ENCODE measurements at regions not wholly inside any gene's neighbourhood (a gene's known extent, or its start where the extent isn't known, plus 50 kb on each side); places are given as distances from the start of the nearest gene placed in this dataset.

- 82 to 96% (median 86%) methylated on average over 1 of the region's 1 CpG for WGBS, 3 donors
- H3K4me1 ChIP-seq (ENCODE audit: control insufficient read depth in 3 of 3, insufficient read depth in 2 of 3, low read depth in 1 of 3, low read length in 2 of 3) = peaks cover 0 to 7% (median 0%) of the 10 kb centered on the region in 3 donors
- peaks cover 0 to 6% of the 10 kb centered on the region in 2 donors for H3K9me3 ChIP-seq (ENCODE audit: control insufficient read depth in 2 of 2, insufficient read depth in 1 of 2, low read depth in 1 of 2, low read length in 1 of 2)
- H3K36me3 ChIP-seq (ENCODE audit: control insufficient read depth in 3 of 3, insufficient read depth in 2 of 3, low read depth in 1 of 3, low read length in 3 of 3) = no peaks in the 10 kb centered on the region
- H3K27ac ChIP-seq (ENCODE audit: low read depth in 1 of 3, low read length in 2 of 3) = no peak overlapping the region
- no peak overlapping the region for H3K4me3 ChIP-seq (ENCODE audit: low read depth in 1 of 3, low read length in 3 of 3)
- FAIRE-seq = no peak
- DNase-seq = no peak
- no peaks in the 10 kb centered on the region for H3K27me3 ChIP-seq (ENCODE audit: control insufficient read depth in 3 of 3, insufficient read depth in 3 of 3, low read length in 3 of 3)
Measured at GRCh38 chr2:147546109-147546508, 298.7 kb upstream of the ACVR2A start.

- no peaks in the 10 kb centered on the region for H3K27me3 ChIP-seq (ENCODE audit: control insufficient read depth in 3 of 3, insufficient read depth in 3 of 3, low read length in 3 of 3)
- H3K9me3 ChIP-seq (ENCODE audit: control insufficient read depth in 2 of 2, insufficient read depth in 1 of 2, low read depth in 1 of 2, low read length in 1 of 2) = peaks cover 0 to 6% of the 10 kb centered on the region in 2 donors
- H3K4me1 ChIP-seq (ENCODE audit: control insufficient read depth in 3 of 3, insufficient read depth in 2 of 3, low read depth in 1 of 3, low read length in 2 of 3) = no peaks in the 10 kb centered on the region
- FAIRE-seq (no peak), DNase-seq (no peak)
- H3K36me3 ChIP-seq (ENCODE audit: control insufficient read depth in 3 of 3, insufficient read depth in 2 of 3, low read depth in 1 of 3, low read length in 3 of 3) = no peaks in the 10 kb centered on the region
- H3K4me3 ChIP-seq (ENCODE audit: low read depth in 1 of 3, low read length in 3 of 3) = no peak overlapping the region
- H3K27ac ChIP-seq (ENCODE audit: low read depth in 1 of 3, low read length in 2 of 3) = no peak overlapping the region
Measured at GRCh38 chr2:147543056-147543455, 301.8 kb upstream of the ACVR2A start.

GRCh38 chr2:147542351-147542750, 302.5 kb upstream of the ACVR2A start:
- no peak overlapping the region for H3K4me3 ChIP-seq (ENCODE audit: low read depth in 1 of 3, low read length in 3 of 3)
- H3K9me3 ChIP-seq (ENCODE audit: control insufficient read depth in 2 of 2, insufficient read depth in 1 of 2, low read depth in 1 of 2, low read length in 1 of 2) = peaks cover 0 to 6% of the 10 kb centered on the region in 2 donors
- no peaks in the 10 kb centered on the region for H3K36me3 ChIP-seq (ENCODE audit: control insufficient read depth in 3 of 3, insufficient read depth in 2 of 3, low read depth in 1 of 3, low read length in 3 of 3)
- DNase-seq (no peak), FAIRE-seq (no peak)
- H3K27ac ChIP-seq (ENCODE audit: low read depth in 1 of 3, low read length in 2 of 3) = no peak overlapping the region
- H3K4me1 ChIP-seq (ENCODE audit: control insufficient read depth in 3 of 3, insufficient read depth in 2 of 3, low read depth in 1 of 3, low read length in 2 of 3) = no peaks in the 10 kb centered on the region
- 68 to 89% (median 83%) methylated on average over 3 of the region's 3 CpGs for WGBS, 3 donors
- H3K27me3 ChIP-seq (ENCODE audit: control insufficient read depth in 3 of 3, insufficient read depth in 3 of 3, low read length in 3 of 3) = no peaks in the 10 kb centered on the region

- DNase-seq (no peak), FAIRE-seq (no peak)
- peaks cover 0 to 6% of the 10 kb centered on the region in 2 donors for H3K9me3 ChIP-seq (ENCODE audit: control insufficient read depth in 2 of 2, insufficient read depth in 1 of 2, low read depth in 1 of 2, low read length in 1 of 2)
- H3K4me3 ChIP-seq (ENCODE audit: low read depth in 1 of 3, low read length in 3 of 3) = no peak overlapping the region
- 75 to 100% (median 80%) methylated on average over 1 of the region's 1 CpG for WGBS, 3 donors
- H3K36me3 ChIP-seq (ENCODE audit: control insufficient read depth in 3 of 3, insufficient read depth in 2 of 3, low read depth in 1 of 3, low read length in 3 of 3) = no peaks in the 10 kb centered on the region
- H3K27ac ChIP-seq (ENCODE audit: low read depth in 1 of 3, low read length in 2 of 3) = no peak overlapping the region
- H3K4me1 ChIP-seq (ENCODE audit: control insufficient read depth in 3 of 3, insufficient read depth in 2 of 3, low read depth in 1 of 3, low read length in 2 of 3) = no peaks in the 10 kb centered on the region
- H3K27me3 ChIP-seq (ENCODE audit: control insufficient read depth in 3 of 3, insufficient read depth in 3 of 3, low read length in 3 of 3) = no peaks in the 10 kb centered on the region
Measured at GRCh38 chr2:147541314-147541713, 303.5 kb upstream of the ACVR2A start.

GRCh38 chr2:147538821-147539220, 306.0 kb upstream of the ACVR2A start:
- 70 to 88% (median 80%) methylated on average over 3 of the region's 3 CpGs for WGBS, 3 donors
- no peak for DNase-seq
- Histone ChIP-seq H3K27ac (ENCODE audit: low read depth in 1 of 3, low read length in 2 of 3) (no peak overlapping the region), H3K36me3 (ENCODE audit: control insufficient read depth in 3 of 3, insufficient read depth in 2 of 3, low read depth in 1 of 3, low read length in 3 of 3) (no peaks in the 10 kb centered on the region), H3K9me3 (ENCODE audit: control insufficient read depth in 2 of 2, insufficient read depth in 1 of 2, low read depth in 1 of 2, low read length in 1 of 2) (peaks cover 0 to 2% of the 10 kb centered on the region in 2 donors), H3K27me3 (ENCODE audit: control insufficient read depth in 3 of 3, insufficient read depth in 3 of 3, low read length in 3 of 3) (no peaks in the 10 kb centered on the region), H3K4me1 (ENCODE audit: control insufficient read depth in 3 of 3, insufficient read depth in 2 of 3, low read depth in 1 of 3, low read length in 2 of 3) (no peaks in the 10 kb centered on the region), H3K4me3 (ENCODE audit: low read depth in 1 of 3, low read length in 3 of 3) (no peak overlapping the region)
- no peak for FAIRE-seq

- no peaks in the 10 kb centered on the region for H3K9me3 ChIP-seq (ENCODE audit: control insufficient read depth in 2 of 2, insufficient read depth in 1 of 2, low read depth in 1 of 2, low read length in 1 of 2)
- H3K36me3 ChIP-seq (ENCODE audit: control insufficient read depth in 3 of 3, insufficient read depth in 2 of 3, low read depth in 1 of 3, low read length in 3 of 3) = no peaks in the 10 kb centered on the region
- H3K4me3 ChIP-seq (ENCODE audit: low read depth in 1 of 3, low read length in 3 of 3) = no peak overlapping the region
- no peaks in the 10 kb centered on the region for H3K4me1 ChIP-seq (ENCODE audit: control insufficient read depth in 3 of 3, insufficient read depth in 2 of 3, low read depth in 1 of 3, low read length in 2 of 3)
- FAIRE-seq (no peak), DNase-seq (no peak)
- no peaks in the 10 kb centered on the region for H3K27me3 ChIP-seq (ENCODE audit: control insufficient read depth in 3 of 3, insufficient read depth in 3 of 3, low read length in 3 of 3)
- 34 to 74% (median 62%) methylated on average over 1 of the region's 1 CpG for WGBS, 3 donors
- no peak overlapping the region for H3K27ac ChIP-seq (ENCODE audit: low read depth in 1 of 3, low read length in 2 of 3)
Measured at GRCh38 chr2:147538088-147538487, 306.7 kb upstream of the ACVR2A start.

GRCh38 chr2:147531269-147531668, 313.6 kb upstream of the ACVR2A start:
- FAIRE-seq (no peak), DNase-seq (no peak)
- H3K27me3 ChIP-seq (ENCODE audit: control insufficient read depth in 3 of 3, insufficient read depth in 3 of 3, low read length in 3 of 3) = no peaks in the 10 kb centered on the region
- H3K4me3 ChIP-seq (ENCODE audit: low read depth in 1 of 3, low read length in 3 of 3) = no peak overlapping the region
- peaks cover 0 to 2% (median 0%) of the 10 kb centered on the region in 3 donors for H3K4me1 ChIP-seq (ENCODE audit: control insufficient read depth in 3 of 3, insufficient read depth in 2 of 3, low read depth in 1 of 3, low read length in 2 of 3)
- no peaks in the 10 kb centered on the region for H3K36me3 ChIP-seq (ENCODE audit: control insufficient read depth in 3 of 3, insufficient read depth in 2 of 3, low read depth in 1 of 3, low read length in 3 of 3)
- H3K27ac ChIP-seq (ENCODE audit: low read depth in 1 of 3, low read length in 2 of 3) = no peak overlapping the region
- H3K9me3 ChIP-seq (ENCODE audit: control insufficient read depth in 2 of 2, insufficient read depth in 1 of 2, low read depth in 1 of 2, low read length in 1 of 2) = no peaks in the 10 kb centered on the region
- WGBS, 3 donors = 68 to 86% (median 76%) methylated on average over 3 of the region's 3 CpGs

GRCh38 chr2:147530033-147530432, 314.8 kb upstream of the ACVR2A start:
- H3K4me3 ChIP-seq (ENCODE audit: low read depth in 1 of 3, low read length in 3 of 3) = no peak overlapping the region
- no peaks in the 10 kb centered on the region for H3K36me3 ChIP-seq (ENCODE audit: control insufficient read depth in 3 of 3, insufficient read depth in 2 of 3, low read depth in 1 of 3, low read length in 3 of 3)
- H3K27ac ChIP-seq (ENCODE audit: low read depth in 1 of 3, low read length in 2 of 3) = no peak overlapping the region
- H3K4me1 ChIP-seq (ENCODE audit: control insufficient read depth in 3 of 3, insufficient read depth in 2 of 3, low read depth in 1 of 3, low read length in 2 of 3) = peaks cover 0 to 2% (median 0%) of the 10 kb centered on the region in 3 donors
- H3K27me3 ChIP-seq (ENCODE audit: control insufficient read depth in 3 of 3, insufficient read depth in 3 of 3, low read length in 3 of 3) = no peaks in the 10 kb centered on the region
- H3K9me3 ChIP-seq (ENCODE audit: control insufficient read depth in 2 of 2, insufficient read depth in 1 of 2, low read depth in 1 of 2, low read length in 1 of 2) = no peaks in the 10 kb centered on the region
- no peak for DNase-seq
- no peak for FAIRE-seq
- WGBS, 3 donors = 79 to 88% (median 84%) methylated on average over 3 of the region's 3 CpGs

- no peak overlapping the region for H3K4me3 ChIP-seq (ENCODE audit: low read depth in 1 of 3, low read length in 3 of 3)
- 20 to 34% (median 24%) methylated on average over 3 of the region's 3 CpGs for WGBS, 3 donors
- no peak overlapping the region for H3K27ac ChIP-seq (ENCODE audit: low read depth in 1 of 3, low read length in 2 of 3)
- FAIRE-seq (no peak), DNase-seq (peak in 1 of 2 donors; percentile 5)
- peaks cover 0 to 7% of the 10 kb centered on the region in 2 donors for H3K9me3 ChIP-seq (ENCODE audit: control insufficient read depth in 2 of 2, insufficient read depth in 1 of 2, low read depth in 1 of 2, low read length in 1 of 2)
- no peaks in the 10 kb centered on the region for H3K4me1 ChIP-seq (ENCODE audit: control insufficient read depth in 3 of 3, insufficient read depth in 2 of 3, low read depth in 1 of 3, low read length in 2 of 3)
- no peaks in the 10 kb centered on the region for H3K27me3 ChIP-seq (ENCODE audit: control insufficient read depth in 3 of 3, insufficient read depth in 3 of 3, low read length in 3 of 3)
- no peaks in the 10 kb centered on the region for H3K36me3 ChIP-seq (ENCODE audit: control insufficient read depth in 3 of 3, insufficient read depth in 2 of 3, low read depth in 1 of 3, low read length in 3 of 3)
Measured at GRCh38 chr2:147525819-147526489, 318.9 kb upstream of the ACVR2A start.
